ENCODE measurements at regions not wholly inside any gene's neighbourhood (a gene's known extent, or its start where the extent isn't known, plus 50 kb on each side); places are given as distances from the start of the nearest gene placed in this dataset.

DNA sequence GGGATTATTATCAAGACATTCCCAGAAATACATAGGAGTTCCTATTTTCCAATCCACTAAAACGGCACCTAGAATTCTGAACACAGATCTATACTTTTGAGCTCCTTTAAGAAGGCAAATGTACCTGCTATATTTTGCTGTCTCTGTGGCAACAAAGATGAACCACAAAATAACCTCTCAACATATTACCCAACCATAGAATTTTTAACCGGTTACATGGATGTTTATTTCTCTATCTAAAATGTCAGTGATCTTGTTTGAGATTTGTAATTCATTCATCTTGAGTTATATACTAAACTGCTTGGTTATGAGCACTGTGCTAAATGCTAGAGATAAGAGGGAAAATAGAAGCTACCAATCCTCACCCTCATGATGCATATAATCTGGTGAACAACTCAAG lies 117.5 kb upstream of the HMGCLL1 start:
- peaks cover 3% of the 10 kb centered on the region for H3K9me3 Mint-ChIP-seq (ENCODE audit: low read depth)
- no peaks in the 10 kb centered on the region for H3K27me3 Mint-ChIP-seq
- DNase-seq: no peak
- no peaks in the 10 kb centered on the region for H3K36me3 Mint-ChIP-seq
- no peaks in the 10 kb centered on the region for H3K4me1 Mint-ChIP-seq
- H3K27ac Mint-ChIP-seq: no peak overlapping the region
- ATAC-seq: no peak
- no peak overlapping the region for H3K4me3 Mint-ChIP-seq
- CTCF ChIA-PET: no interaction called here

DNA sequence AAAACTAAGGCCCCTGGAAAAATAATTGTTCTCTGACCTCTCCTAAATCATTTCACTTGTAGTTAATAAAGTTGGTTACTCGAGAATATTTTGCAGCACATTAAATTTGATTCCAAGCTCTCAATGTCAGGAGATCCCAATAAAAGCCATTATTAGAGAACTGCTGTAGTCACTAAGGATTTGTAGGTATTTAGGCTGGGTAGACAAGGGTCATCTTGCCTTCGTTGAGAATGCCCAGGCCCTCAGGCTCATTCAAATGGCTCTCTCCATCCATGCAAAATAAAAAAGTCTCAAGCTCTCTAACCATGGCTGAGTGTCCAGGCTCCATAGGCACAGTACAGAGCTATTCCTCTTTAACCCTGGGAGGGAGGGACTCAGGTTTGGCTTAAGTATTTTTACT lies 117.0 kb upstream of the HMGCLL1 start:
- H3K36me3 Mint-ChIP-seq: no peaks in the 10 kb centered on the region
- no peak overlapping the region for H3K4me3 Mint-ChIP-seq
- CTCF ChIA-PET: no interaction called here
- no peak overlapping the region for H3K27ac Mint-ChIP-seq
- H3K9me3 Mint-ChIP-seq (ENCODE audit: low read depth): peaks cover 3% of the 10 kb centered on the region
- no peaks in the 10 kb centered on the region for H3K27me3 Mint-ChIP-seq
- no peak for DNase-seq
- no peaks in the 10 kb centered on the region for H3K4me1 Mint-ChIP-seq
- no peak for ATAC-seq

DNA sequence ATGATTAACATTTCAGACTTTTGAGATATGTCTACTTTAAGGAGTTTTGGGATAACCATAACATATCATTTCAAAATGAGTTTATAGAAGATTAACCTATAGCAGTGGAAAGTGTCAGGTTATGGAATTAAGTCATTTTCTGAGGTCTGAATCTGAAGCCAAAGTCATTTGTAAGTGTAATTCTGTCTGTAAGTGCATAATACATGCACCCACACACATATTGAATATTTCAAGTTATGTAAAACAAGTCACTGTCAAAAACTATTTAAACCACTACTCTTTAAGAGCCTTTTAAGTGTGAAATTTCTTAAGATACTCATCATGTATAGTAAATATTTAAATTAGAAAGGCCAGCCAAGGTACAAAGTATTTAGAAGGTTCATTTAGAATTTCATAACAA lies 115.8 kb upstream of the HMGCLL1 start:
- Mint-ChIP-seq H3K4me3 (no peak overlapping the region), H3K4me1 (no peaks in the 10 kb centered on the region), H3K27ac (no peak overlapping the region), H3K9me3 (ENCODE audit: low read depth) (peaks cover 3% of the 10 kb centered on the region), H3K27me3 (no peaks in the 10 kb centered on the region), H3K36me3 (no peaks in the 10 kb centered on the region)
- ATAC-seq (no peak), DNase-seq (no peak)
- CTCF ChIA-PET: no interaction called here

DNA sequence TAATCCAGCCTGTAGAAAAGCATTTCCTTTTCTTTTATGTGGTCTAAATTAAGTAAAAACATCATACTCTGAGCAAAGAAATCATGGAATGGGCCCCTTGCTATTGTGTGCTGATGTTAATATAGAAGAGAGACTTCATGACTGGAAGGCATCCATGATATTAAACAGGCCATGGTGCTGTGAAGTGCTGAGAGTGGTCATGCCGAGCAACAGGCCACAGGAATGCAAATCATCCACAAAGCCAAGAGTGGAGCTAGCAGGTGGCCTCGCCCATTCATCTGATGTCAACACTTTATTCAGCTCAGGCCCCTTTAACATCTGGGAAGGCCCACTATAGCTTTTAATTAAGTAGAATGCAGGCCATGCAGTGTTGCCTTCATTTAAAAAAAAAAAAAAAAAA lies 115.2 kb upstream of the HMGCLL1 start:
- DNase-seq (no peak), ATAC-seq (no peak)
- CTCF ChIA-PET: no interaction called here
- no peaks in the 10 kb centered on the region for H3K9me3 Mint-ChIP-seq (ENCODE audit: low read depth)
- no peak overlapping the region for H3K27ac Mint-ChIP-seq
- H3K27me3 Mint-ChIP-seq: no peaks in the 10 kb centered on the region
- no peaks in the 10 kb centered on the region for H3K36me3 Mint-ChIP-seq
- no peak overlapping the region for H3K4me3 Mint-ChIP-seq
- H3K4me1 Mint-ChIP-seq: no peaks in the 10 kb centered on the region

DNA sequence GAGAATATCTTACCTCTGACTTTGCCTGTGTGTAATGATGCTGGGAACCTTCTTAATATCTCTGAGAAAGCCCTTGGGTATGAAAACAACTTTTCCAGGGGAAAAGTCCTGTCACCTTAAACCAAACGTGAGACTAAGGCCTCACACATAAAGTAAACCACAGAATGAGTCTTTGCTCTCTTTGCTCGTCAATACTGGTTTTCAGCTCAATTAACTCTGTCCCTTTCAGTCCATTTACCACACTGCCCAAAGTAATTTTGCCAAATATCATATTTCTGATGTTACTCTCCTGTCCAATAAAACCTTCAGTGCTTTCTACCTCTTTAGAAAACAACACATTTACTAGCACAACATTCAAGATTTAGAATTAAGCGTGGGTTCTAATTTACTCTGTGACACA lies 100.5 kb upstream of the HMGCLL1 start:
- Mint-ChIP-seq H3K9me3 (ENCODE audit: low read depth) (peaks cover 4% of the 10 kb centered on the region), H3K4me1 (no peaks in the 10 kb centered on the region), H3K27me3 (no peaks in the 10 kb centered on the region), H3K27ac (no peak overlapping the region), H3K4me3 (no peak overlapping the region), H3K36me3 (no peaks in the 10 kb centered on the region)
- CTCF ChIA-PET: no interaction called here
- ATAC-seq (no peak), DNase-seq (no peak)

DNA sequence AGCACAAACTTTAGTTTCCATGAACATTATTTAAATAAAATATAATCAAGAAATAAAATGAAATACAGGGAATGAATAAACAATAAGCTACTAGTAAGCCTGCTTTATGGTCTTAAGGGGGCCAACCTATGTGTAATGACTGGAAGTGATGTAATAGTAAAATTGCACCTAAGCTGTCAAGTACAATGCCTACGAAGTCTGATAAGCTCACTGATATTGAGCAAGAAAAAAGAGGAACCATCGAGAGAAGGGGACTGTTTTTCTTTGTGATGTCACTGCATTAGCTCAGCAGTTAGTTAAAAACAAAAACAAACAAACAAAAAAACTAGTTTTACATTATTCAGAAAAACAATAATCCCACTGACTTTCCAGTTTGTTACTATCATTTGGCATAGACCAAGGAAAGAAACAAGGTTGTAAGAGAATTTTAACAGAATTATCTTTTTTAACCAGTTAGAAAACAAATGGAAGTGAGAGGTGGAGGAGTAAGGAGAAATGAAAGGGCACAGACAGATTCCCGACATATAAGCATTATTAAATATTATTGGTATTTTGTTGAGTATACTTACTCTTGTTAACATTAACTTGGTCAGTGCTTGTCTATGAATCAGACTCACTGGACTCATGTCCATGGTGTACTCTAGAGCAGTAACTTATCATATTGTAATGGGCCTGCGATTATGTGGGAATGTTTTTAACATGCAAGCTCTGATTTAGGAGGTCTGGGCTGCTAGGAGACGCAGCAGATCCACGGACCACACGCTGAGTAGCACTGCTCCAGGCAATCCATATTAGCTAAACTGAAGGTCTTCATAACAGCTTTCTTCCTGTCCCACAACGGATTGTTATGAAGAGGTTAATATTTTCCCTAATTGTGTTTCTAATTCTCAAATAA lies 99.6 kb upstream of the HMGCLL1 start:
- Mint-ChIP-seq H3K9me3 (ENCODE audit: low read depth) (peaks cover 2% of the 10 kb centered on the region), H3K4me1 (no peaks in the 10 kb centered on the region), H3K4me3 (no peak overlapping the region), H3K27ac (no peak overlapping the region), H3K36me3 (no peaks in the 10 kb centered on the region), H3K27me3 (no peaks in the 10 kb centered on the region)
- DNase-seq (no peak), ATAC-seq (no peak)
- CTCF ChIA-PET: no interaction called here

DNA sequence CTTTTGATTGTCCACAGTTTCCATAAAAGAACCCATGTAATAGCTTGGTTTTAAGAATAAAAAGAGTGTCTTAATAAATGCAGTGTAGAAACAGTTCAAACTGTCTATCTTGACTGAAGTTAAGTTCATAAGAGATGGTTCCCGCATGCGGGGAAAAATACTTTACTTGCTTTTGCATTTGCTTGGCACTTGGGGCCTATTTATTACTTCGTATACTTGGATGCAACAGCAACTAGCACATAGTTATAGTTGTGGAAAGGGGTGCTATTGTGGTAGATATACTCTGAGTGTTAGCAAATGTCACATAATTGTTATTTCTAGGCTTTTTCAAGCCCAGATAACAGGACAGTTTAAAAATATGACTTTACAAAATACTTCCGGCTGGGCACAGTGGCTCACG lies 97.7 kb upstream of the HMGCLL1 start:
- no peak for ATAC-seq
- no peak for DNase-seq
- Mint-ChIP-seq H3K27ac (no peak overlapping the region), H3K9me3 (ENCODE audit: low read depth) (no peaks in the 10 kb centered on the region), H3K36me3 (no peaks in the 10 kb centered on the region), H3K27me3 (no peaks in the 10 kb centered on the region), H3K4me3 (no peak overlapping the region), H3K4me1 (no peaks in the 10 kb centered on the region)
- CTCF ChIA-PET: no interaction called here

DNA sequence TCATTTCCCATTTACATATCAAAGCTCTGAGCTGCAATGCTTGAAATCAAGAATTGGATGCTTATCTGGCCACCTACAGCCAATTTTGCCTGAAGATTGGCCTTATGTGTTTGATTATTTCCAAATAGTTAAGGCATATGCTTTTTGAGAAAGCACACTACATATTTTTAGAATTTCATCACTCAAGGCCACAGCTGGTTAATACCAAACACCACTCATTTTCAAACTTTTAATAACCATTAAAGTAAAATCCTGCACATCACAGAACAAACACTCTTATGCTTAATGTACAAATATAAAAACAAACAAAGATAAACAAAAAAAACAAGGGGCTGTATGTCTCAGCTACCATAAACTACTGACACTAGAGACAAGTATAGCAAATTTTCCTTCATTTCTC lies 96.9 kb upstream of the HMGCLL1 start:
- CTCF ChIA-PET: no interaction called here
- ATAC-seq (no peak), DNase-seq (no peak)
- H3K4me1 Mint-ChIP-seq: no peaks in the 10 kb centered on the region
- H3K36me3 Mint-ChIP-seq: no peaks in the 10 kb centered on the region
- no peak overlapping the region for H3K27ac Mint-ChIP-seq
- H3K9me3 Mint-ChIP-seq (ENCODE audit: low read depth): no peaks in the 10 kb centered on the region
- no peak overlapping the region for H3K4me3 Mint-ChIP-seq
- no peaks in the 10 kb centered on the region for H3K27me3 Mint-ChIP-seq

DNA sequence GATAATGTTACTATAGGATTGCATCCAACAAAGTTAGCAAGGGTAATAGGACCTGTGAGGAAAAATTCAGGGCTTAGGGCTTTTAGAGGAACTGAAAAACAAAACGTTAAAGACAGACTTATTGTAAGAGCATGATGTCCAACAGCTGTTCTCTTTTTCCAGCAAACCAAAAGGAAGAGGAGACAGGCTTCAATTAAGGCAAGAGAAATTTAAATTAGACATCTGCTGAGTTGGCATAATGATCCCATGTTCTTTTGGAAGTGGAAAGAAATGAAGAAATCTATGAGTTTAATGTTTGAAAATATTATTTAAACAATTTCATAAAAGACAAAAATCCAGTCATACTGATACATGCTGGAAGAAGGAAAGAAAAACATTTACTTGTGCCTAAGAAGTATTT lies 95.7 kb upstream of the HMGCLL1 start:
- Mint-ChIP-seq H3K27me3 (no peaks in the 10 kb centered on the region), H3K27ac (no peak overlapping the region), H3K4me1 (no peaks in the 10 kb centered on the region), H3K4me3 (no peak overlapping the region), H3K36me3 (no peaks in the 10 kb centered on the region), H3K9me3 (ENCODE audit: low read depth) (peaks cover under 1% of the 10 kb centered on the region)
- no peak for ATAC-seq
- CTCF ChIA-PET: no interaction called here
- no peak for DNase-seq

DNA sequence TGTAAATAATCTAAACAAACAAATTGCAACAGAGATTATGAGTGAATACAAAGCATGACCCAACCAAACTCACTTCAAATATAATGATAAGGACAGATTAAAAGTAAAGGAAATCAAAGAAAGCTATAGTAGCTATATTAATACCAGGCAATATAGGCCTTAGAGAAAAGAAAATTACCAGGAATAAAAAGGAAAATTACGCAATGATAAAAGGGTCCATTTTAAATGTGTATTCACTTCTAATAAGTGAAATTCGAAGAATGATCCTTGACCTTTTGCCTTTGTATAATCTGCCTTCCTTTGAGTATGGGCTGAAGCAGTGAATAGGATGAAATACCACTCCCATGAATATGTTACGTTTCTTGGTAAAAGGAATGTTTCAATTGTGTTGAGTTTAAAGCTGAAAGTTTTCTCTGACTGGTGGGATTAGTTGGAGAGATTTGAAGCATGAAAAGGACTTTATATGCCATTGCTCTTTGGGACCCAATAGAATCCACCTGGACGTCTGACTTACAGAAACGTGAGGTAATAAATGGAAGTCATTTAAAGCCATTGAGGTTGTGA lies 91.9 kb upstream of the HMGCLL1 start:
- no peak for ATAC-seq
- DNase-seq: no peak
- H3K36me3 Mint-ChIP-seq: no peaks in the 10 kb centered on the region
- H3K9me3 Mint-ChIP-seq (ENCODE audit: low read depth): peaks cover 5% of the 10 kb centered on the region
- no peaks in the 10 kb centered on the region for H3K27me3 Mint-ChIP-seq
- no peak overlapping the region for H3K27ac Mint-ChIP-seq
- no peaks in the 10 kb centered on the region for H3K4me1 Mint-ChIP-seq
- no peak overlapping the region for H3K4me3 Mint-ChIP-seq
- CTCF ChIA-PET: no interaction called here

DNA sequence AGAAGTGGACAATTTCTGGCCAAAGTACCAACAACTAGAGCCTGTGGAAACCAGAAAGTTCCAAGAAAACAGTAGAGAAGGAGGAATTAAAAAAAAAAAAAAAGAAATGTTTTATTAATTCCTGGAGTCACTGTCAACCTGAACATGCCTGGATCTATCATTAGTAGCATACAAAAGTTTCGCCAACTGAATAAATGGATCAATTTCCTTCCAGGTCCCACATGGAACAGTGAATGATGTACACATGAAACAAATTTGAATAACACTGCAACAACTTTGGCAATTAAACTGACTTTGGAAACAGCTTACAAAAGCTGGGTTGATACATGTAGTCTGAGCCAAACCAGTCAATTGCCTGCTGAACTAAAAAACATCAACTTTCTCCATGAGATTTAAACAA lies 90.0 kb upstream of the HMGCLL1 start:
- ATAC-seq: no peak

DNA sequence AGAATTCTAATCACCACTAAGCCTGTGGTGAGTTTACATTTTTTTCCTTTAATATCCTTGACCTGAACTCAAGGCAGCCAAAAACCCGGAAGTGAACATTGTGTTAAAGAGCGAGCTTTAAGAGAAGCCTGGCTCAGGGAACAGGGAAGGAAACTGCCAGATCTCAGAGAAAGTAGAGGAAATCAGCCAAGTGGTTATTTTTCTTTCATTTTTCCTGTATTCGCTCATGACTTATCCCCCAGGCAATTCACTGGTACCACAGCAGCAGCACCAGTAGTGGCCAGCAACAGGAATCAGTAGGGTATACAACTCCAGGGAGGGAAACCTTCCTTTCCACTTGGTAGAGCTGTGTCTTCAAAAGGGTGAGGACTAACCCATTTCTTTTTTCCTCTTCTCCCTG lies 89.6 kb upstream of the HMGCLL1 start:
- H3K4me3 Mint-ChIP-seq: no peak overlapping the region
- no peaks in the 10 kb centered on the region for H3K27me3 Mint-ChIP-seq
- no peaks in the 10 kb centered on the region for H3K36me3 Mint-ChIP-seq
- H3K4me1 Mint-ChIP-seq: no peaks in the 10 kb centered on the region
- ATAC-seq (no peak), DNase-seq (no peak)
- peaks cover 11% of the 10 kb centered on the region for H3K9me3 Mint-ChIP-seq (ENCODE audit: low read depth)
- no peak overlapping the region for H3K27ac Mint-ChIP-seq
- CTCF ChIA-PET: no interaction called here

More for the DNA sequence above, 90.0 kb upstream of the HMGCLL1 start:
- no peak for DNase-seq
- Mint-ChIP-seq H3K36me3 (no peaks in the 10 kb centered on the region), H3K27me3 (no peaks in the 10 kb centered on the region), H3K4me1 (no peaks in the 10 kb centered on the region), H3K9me3 (ENCODE audit: low read depth) (peaks cover 10% of the 10 kb centered on the region), H3K4me3 (no peak overlapping the region), H3K27ac (no peak overlapping the region)
- CTCF ChIA-PET: no interaction called here

DNA sequence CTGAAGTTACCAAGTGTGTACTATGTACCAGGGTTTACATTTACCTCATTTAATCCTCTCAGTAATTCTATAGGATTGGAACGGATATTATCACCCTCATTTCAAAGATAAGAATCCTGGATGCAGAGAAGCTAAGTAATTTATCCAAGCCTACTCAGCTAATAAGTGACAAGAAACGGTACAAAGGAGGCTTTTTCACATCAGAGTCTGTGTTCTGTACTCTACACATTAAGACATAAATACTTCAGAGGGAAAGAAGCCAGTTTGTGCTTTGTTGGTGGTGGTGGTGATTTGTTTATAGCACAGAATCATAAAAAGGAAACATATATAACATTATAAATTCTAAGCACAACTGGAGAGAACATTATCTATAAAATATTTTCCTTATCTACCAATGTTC lies 88.3 kb upstream of the HMGCLL1 start:
- ATAC-seq (no peak), DNase-seq (no peak)
- H3K27ac Mint-ChIP-seq: no peak overlapping the region
- H3K36me3 Mint-ChIP-seq: no peaks in the 10 kb centered on the region
- H3K9me3 Mint-ChIP-seq (ENCODE audit: low read depth): peaks cover 14% of the 10 kb centered on the region
- H3K4me3 Mint-ChIP-seq: no peak overlapping the region
- no peaks in the 10 kb centered on the region for H3K4me1 Mint-ChIP-seq
- H3K27me3 Mint-ChIP-seq: no peaks in the 10 kb centered on the region
- CTCF ChIA-PET: no interaction called here

DNA sequence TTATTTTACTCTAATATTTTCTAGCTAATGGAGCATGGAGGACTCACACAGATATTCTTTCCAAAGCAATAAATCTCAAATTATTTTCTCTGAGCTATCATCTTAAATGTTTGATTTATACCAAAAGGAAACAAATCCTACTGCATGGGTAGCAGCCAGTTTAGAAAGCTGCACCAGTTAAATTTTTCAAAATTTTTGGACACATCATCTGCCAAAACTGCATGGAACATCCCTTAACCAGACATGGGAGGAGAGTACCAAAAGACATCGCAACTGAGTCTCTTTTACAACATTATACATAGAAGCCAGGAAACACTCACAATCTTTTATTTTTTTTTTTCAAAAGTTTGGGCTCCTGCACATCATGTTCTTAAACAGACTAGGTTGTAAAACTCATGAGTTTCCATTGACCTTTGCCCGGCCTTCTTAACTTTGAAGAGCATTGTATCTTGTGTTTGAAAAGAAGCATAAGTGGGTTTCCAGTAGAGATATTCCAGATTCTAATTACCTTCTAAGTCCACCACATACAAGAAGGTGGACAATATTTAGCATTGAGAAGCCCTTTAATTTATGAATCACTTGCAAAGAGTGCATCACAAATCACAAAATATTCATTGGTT lies 87.7 kb upstream of the HMGCLL1 start:
- CTCF ChIA-PET: no interaction called here
- no peaks in the 10 kb centered on the region for H3K27me3 Mint-ChIP-seq
- ATAC-seq: no peak
- DNase-seq: no peak
- no peaks in the 10 kb centered on the region for H3K36me3 Mint-ChIP-seq
- H3K4me3 Mint-ChIP-seq: no peak overlapping the region
- H3K27ac Mint-ChIP-seq: no peak overlapping the region
- peaks cover 14% of the 10 kb centered on the region for H3K9me3 Mint-ChIP-seq (ENCODE audit: low read depth)
- H3K4me1 Mint-ChIP-seq: no peaks in the 10 kb centered on the region
